Vagina (tissue), 2 donors: ENCODE measurements at regions not wholly inside any gene's neighbourhood (a gene's known extent, or its start where the extent isn't known, plus 50 kb on each side); places are given as distances from the start of the nearest gene placed in this dataset.
A peak's percentile ranks its signal among the peaks of the same experiment; 100 is the strongest.

Source experiments
- CTCF ChIP-seq, 3 experiments: fragments of 450-650 bp in 2 of 3; fragments of 200-600 bp in 1 of 3; sonication (generic) in 1 of 3; IDR thresholded peaks; one replicate each; pipeline ENCODE4 v1.5.1; 2017 to 2019; ENCODE audit warnings: antibody characterized with exemption in 3 of 3, mild to moderate bottlenecking in 2 of 3, moderate library complexity in 2 of 3
- POLR2A ChIP-seq, 2 donors: fragments of 450-650 bp; IDR thresholded peaks; one replicate each; pipeline ENCODE4 v1.6.1; 2017; ENCODE audit warnings: antibody characterized with exemption in 2 of 2, mild to moderate bottlenecking in 2 of 2, moderate library complexity in 2 of 2
- POLR2AphosphoS5 ChIP-seq, 2 donors: sonication (generic); formaldehyde crosslinking; IDR thresholded peaks; one replicate each; pipeline ENCODE4 v1.9.0; 2017; ENCODE audit warnings: antibody characterized with exemption in 2 of 2, mild to moderate bottlenecking in 2 of 2, low read depth in 1 of 2; ENCODE audit not compliant: insufficient read depth in 1 of 2

- TF ChIP-seq POLR2A (IDR thresholded peaks at IDR 0.05): no peak
- no peak for TF ChIP-seq CTCF (IDR thresholded peaks at IDR 0.05)
- peak in 1 of 2 donors; percentile 9 for TF ChIP-seq POLR2AphosphoS5 (IDR thresholded peaks at IDR 0.05; ENCODE audit: insufficient read depth in 1 of 2, low read depth in 1 of 2)
Measured at GRCh38 chr5:2023196-2023595, 140.5 kb upstream of the IRX4 start.
